ENCODE measurements at regions not wholly inside any gene's neighbourhood (a gene's known extent, or its start where the extent isn't known, plus 50 kb on each side); places are given as distances from the start of the nearest gene placed in this dataset.

- no peak for DNase-seq (ENCODE audit: extremely low read depth, low read depth)
Observed at GRCh38 chr10:3235996-3236510, 63.5 kb upstream of the PITRM1 start.

- no peak for DNase-seq (ENCODE audit: extremely low read depth, low read depth)
Observed at GRCh38 chr10:3235395-3235794, 62.8 kb upstream of the PITRM1 start.

DNA sequence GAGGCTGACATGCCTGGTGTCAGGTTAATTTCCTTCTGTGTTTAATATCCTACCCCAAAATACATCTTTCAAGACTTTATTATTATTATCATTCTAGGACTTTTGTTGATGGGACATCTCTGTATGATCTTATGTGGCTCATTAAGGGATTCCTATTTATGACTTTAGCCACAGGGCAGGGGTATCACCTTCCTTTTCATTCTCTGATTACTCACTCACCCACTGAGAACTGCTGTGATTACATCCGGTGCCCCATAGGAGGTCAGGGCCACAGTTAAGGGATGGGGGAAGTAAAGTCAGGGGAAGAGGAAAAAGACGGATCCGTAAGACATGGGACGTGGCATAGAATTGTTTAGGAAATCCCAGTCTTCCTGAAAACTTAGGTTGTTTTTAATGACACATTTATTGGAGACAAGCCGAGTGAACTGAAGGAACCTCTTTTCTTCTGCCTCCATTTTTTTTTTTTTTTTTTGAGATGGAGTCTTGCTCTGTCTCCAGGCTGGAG is 61.0 kb upstream of the PITRM1 start:
- no peak for DNase-seq (ENCODE audit: extremely low read depth, low read depth)

DNA sequence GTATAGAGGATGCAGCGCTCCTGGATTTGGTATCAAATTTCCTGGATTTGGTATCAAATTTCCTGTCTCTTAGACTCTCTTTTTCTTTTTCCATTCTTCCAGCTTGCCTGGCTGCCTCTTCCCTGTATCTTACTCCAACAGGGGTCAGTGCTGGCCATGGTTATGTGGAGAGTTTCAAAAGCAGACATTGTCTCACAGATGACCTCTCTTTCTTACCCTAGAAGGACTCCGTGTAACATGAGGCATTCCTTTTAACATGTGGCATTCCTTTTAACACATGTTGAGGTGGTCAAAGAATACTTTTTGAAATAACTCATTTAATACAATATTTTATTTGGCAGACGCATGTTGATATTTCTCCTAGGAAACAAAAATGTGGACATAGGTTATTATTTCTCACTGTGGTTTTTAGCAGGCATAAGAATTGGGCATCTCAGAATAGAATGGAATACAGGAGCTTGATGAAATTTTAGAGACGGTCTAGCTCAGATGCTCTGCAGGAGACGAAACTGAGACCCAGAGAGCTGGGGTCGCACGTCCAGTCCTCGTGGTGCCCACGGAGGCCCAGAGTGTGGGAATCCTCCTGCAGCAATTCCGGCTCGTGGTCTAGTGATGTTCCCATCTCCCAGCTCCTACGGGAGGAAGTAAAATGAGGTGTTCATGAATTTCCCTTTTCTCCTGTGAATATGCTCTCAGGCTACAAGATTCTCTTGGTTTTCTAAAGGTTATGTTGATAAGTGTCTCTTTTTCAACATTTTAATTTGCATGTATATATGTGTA is 59.6 kb upstream of the PITRM1 start:
- DNase-seq (ENCODE audit: extremely low read depth, low read depth), result no peak

DNA sequence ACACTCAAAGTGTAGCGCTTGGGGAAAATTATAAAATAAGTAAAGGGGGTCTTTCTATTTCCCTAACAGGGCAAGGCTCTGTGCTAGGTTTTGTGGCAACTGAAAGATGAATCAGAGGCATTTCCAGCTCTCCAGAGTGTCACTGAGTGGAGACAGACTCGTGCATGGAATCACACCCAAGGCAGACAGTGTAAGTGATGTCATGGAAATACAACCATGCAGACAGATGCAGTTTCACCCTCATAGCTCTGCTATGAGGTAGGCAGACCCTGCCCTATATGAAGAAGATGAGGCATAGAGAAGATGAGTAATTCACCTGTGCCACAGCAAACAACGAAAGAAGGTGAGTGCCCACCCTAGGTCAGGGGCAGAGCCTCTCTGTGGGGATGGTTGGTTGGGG is 57.2 kb upstream of the PITRM1 start:
- DNase-seq (ENCODE audit: extremely low read depth, low read depth), result no peak

DNA sequence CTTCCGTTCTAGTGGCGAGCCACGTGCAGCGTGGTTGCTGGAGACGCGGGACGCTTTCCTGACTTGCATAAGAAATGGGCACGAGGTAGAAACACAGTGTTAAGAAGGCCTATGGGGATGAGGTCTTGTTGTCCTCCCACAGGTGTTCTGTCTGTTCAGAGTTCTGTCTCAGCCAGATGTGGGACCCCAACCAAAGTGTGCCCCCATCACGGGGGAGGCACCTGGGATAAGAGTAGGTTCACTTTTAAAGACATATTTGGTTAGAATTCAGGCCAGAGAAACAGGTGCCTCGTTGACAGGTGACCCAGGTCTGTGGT is 56.0 kb upstream of the PITRM1 start:
- no peak for DNase-seq (ENCODE audit: extremely low read depth, low read depth)

- no peak for DNase-seq (ENCODE audit: extremely low read depth, low read depth)
Observed at GRCh38 chr10:3226960-3227744, 54.6 kb upstream of the PITRM1 start.

GRCh38 chr10:3225561-3225960 is 53.0 kb upstream of the PITRM1 start:
- DNase-seq (ENCODE audit: extremely low read depth, low read depth), result no peak

GRCh38 chr10:3224241-3224640 is 51.7 kb upstream of the PITRM1 start:
- DNase-seq (ENCODE audit: extremely low read depth, low read depth), result no peak

GRCh38 chr10:3222626-3223025 is 50.0 kb upstream of the PITRM1 start:
- DNase-seq (ENCODE audit: extremely low read depth, low read depth), result no peak
